Kidney tubule cell (primary cell): ENCODE measurements at regions not wholly inside any gene's neighbourhood (a gene's known extent, or its start where the extent isn't known, plus 50 kb on each side); places are given as distances from the start of the nearest gene placed in this dataset.

Source experiments
- DNase-seq: peaks from one replicate; pipeline ENCODE4 v3.0.0-alpha.2; 2018; ENCODE audit warnings: low spot score

DNA sequence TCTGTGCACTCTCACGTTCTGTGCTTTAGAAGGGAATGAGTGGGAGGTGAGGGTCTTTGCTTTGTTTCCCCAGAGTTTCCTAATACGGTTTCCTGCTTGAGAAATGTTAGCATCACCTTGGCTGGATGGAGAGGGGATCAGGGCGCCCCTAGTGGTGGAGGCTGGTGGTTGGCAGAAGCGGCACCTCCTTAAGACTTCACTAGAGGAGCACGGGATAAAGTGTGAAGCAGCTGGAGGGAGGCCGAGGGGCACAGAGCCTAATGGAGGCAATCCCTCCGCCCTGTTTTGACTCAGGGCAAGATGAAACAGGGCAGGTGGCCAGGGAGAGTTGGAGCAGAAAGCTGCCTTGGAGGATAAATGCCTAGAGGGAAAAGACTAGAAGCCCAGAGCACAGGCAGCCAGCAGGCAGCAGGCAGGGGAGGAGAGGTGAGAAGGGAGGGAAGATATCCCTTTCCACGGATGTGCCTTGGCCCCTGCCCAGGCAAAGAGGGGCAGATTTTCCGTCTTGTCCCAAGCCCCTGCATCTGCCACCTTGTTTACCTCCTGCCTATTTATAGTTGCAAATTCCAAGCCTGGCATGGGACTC, 56.0 kb upstream of the BTRC start:
- DNase-seq: peak; percentile 63

- DNase-seq: no peak
Observed at GRCh38 chr10:101299211-101299610, 54.8 kb upstream of the BTRC start.

- peak; percentile 67 for DNase-seq
Observed at GRCh38 chr10:101301111-101301731, 52.7 kb upstream of the BTRC start.

- DNase-seq: no peak
Observed at GRCh38 chr10:101303087-101303703, 50.8 kb upstream of the BTRC start.
